NCI-H345 treated with DMSO at 0.1 percent for 48 hours (cell line): ENCODE measurements at regions not wholly inside any gene's neighbourhood (a gene's known extent, or its start where the extent isn't known, plus 50 kb on each side); places are given as distances from the start of the nearest gene placed in this dataset.
"Not testable (repeated sequence)": the region's sequence is repeated elsewhere in the genome, so short reads cannot be mapped to it uniquely, and the experiment has no call there.

Experiments used
- DNase-seq: peaks from one replicate; lab custom pipeline; 2025; ENCODE audit not compliant: unreplicated experiment; lab: John Stamatoyannopoulos, UW

DNA sequence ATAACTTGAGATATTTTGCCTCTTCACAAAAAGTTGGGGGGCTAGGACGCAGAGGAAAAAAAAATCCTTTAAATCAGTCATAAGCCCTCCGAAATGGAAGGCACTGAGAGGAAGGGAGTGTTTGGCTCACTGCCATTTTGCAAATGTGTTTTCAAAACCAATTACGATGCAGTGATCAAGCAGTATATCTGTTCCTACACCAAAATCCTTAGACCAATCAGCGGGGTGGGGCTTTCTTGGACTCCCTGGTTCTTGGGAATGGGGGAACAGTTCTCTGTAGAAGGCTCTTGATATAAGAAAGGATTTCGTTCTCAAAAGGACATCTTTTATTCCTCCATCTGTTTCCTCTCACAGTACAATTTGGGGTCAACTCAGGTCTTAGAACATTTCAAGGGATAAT lies 478.6 kb upstream of the JARID2 start:
- no peak for DNase-seq

DNA sequence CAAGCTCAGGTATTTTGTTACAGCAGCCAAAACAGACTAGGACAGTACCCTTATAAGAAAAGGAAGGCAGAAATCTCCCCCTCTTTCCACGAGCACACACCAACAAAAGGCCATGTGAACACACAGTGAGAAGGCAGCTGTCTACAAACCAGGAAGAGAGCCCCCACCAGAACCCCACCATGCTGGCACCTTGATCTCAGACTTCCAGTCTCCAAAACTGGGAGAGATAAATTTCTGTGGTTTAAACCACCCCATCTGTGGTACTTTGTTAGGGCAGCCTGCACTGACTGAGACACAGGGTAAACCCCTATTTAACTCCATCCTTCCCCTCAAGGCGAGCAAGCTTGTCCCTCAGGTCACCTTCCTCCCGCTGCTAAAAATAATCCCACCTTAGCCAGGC lies 475.8 kb upstream of the JARID2 start:
- no peak for DNase-seq

DNA sequence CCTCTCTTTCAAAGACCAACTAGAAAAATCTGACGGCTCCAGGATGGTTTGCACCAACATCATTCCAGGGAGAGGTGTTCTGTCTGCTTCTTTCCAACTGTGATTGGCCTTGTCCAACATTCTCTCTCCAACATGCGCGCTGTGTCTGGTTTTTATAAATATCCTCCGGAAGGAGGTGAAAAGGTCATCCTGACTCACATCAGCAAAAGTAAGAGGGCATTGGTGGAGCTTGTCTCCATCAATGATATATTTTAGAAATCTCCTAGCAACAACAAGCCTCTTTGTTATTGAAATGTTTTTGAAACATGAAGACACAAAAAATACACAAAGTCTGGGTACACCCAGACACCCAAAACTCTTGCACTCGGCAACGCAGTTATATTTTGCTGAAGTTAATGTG lies 475.3 kb upstream of the JARID2 start:
- DNase-seq: no peak

DNA sequence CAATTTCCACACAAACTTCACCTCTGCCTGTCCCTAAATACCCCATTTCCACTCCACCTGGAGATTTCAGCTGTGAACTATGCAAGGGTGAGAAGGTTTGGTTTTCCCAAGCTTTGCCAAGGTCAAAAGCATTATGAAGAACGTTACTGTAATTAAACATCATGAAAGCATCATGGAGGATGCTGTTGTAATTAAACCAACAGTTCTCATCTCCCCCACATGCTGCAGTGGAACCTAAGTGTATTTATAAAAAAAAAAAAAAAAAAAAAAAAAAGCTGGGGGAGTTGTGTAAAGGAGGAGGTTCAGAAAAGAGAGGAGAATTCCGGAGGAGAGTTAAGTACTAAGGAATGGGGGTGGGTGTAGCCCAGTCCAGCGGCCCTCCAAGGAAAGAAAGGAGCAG lies 474.9 kb upstream of the JARID2 start:
- DNase-seq: no peak

DNA sequence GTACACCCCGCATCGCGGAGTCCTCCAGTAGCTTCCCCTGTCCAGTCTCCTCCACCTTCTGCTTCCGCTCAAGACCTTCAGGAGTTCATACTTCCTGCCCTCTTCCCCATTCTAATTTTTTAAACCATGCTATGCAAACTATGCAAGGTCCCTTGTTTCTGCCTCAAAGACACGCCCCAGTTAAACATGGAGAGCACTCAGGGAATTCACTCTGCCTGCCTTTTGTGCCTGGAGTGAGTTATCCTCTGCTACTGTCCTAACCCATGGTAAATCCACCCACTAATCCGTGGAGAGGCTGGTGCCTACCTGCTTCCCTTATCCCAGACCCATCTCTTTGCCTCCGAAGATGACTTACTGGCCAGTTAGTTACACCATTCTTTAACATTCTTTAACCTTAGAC lies 473.7 kb upstream of the JARID2 start:
- no peak for DNase-seq

DNA sequence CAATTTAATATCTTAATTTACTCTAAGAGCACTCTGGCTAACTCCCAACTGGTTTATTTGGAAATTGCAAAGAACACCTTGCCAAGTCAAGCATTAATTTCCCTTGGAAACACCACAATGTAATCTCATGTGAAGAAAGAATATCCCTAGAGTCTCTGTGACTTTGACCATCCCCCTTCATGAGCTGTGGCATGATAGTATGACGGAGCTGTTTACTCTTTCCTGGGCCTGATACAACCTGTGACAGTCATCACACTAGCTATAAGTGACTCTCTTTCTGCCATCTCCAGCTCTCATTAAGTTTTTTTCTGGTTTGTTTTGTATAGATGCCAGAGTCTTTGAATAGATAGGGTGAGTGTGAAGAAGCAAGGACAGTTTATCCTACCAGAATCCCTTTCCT lies 470.3 kb upstream of the JARID2 start:
- no peak for DNase-seq

DNA sequence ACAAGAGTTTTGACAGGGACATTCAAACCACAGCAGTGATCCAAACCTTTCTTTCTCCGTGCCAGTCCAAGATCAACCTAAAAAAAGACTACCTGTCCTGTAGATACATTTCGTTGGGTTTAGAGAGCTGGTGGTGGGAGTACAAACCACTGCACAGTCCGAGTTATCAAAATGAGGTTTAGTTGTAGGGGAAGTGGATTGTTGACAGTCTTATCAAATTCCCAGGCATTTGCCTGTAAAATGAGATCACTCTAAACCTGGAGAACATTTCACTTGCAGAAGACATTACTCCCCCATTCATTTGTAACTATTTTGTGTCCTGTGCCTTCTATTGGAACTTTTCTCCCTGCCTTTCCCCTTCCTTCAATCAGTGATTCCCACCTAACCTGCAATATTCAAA lies 469.6 kb upstream of the JARID2 start:
- no peak for DNase-seq

DNA sequence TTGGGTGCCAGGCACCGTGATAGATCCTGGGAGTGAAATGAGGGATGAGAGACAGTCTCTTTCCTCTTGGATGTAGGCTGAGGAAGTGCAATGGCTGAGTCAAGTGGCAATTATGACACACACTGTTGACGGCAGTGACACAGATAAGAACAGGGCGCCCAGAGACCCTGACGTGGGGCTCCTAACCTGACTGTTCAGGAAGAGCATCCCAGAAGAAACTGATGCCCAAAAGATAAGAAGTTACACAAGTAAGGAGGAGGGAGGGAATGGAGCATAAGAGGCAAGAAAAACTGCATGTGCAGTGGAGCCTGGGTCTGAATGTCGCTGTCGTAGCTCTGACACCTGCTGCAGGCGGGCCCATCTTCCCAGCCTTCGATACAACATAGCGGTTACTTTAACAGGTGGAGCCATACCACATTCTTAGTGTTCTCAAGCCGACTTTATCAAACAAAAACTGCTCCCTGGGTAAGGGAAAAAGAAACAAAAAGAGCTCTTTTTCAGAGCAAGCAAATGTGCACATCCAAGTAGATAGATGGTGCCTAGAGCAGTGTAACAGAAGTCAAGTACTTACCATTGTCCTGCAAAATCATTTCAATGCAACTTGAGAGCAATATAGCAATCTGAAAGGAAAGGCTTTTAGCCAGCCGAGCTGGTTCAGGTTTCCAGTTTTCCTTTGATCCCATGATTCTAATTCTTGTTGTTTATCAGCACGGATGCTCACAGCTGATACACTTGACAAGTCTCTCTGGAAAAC lies 463.9 kb upstream of the JARID2 start:
- DNase-seq: no peak

DNA sequence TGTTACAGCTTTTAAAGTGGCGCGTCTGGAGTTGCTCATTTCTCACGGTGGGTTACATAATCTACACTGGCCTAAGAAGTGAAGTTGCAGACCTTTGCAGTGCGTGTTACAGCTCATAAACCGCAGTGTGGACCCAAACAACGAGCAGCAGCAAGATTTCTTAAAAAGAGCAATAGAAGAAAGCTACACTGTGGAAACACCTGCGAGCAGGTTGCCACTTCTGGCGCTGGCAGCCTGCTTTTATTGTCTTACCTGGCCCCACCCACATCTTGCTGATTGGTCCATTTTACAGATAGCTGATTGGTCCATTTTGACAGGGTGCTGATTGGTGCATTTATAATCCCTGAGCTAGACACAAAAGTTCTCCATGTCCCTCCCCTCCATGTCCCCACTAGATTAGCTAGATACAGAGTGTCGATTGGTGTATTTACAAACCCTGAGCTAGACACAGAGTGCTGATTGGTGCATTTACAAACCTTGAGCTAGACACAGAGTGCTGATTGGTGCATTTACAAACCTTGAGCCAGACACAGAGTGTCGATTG lies 462.9 kb upstream of the JARID2 start:
- DNase-seq: not testable (repeated sequence)

DNA sequence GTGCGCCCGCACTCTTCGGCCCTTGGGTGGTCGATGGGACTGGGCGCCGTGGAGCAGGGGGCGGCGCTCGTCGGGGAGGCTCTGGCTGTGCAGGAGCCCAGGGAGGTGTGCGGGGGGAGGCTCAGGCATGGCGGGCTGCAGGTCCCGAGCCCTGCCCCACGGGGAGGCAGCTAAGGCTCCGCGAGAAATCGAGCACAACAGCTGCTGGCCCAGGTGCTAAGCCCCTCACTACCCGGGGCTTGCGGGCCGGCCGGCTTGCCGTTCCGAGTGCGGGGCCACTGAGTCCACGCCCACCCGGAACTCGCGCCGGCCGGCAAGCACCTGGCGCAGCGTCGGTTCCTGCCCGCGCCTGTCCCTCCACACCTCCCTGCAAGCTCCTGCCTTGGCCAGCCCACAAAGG lies 462.3 kb upstream of the JARID2 start:
- no peak for DNase-seq

DNA sequence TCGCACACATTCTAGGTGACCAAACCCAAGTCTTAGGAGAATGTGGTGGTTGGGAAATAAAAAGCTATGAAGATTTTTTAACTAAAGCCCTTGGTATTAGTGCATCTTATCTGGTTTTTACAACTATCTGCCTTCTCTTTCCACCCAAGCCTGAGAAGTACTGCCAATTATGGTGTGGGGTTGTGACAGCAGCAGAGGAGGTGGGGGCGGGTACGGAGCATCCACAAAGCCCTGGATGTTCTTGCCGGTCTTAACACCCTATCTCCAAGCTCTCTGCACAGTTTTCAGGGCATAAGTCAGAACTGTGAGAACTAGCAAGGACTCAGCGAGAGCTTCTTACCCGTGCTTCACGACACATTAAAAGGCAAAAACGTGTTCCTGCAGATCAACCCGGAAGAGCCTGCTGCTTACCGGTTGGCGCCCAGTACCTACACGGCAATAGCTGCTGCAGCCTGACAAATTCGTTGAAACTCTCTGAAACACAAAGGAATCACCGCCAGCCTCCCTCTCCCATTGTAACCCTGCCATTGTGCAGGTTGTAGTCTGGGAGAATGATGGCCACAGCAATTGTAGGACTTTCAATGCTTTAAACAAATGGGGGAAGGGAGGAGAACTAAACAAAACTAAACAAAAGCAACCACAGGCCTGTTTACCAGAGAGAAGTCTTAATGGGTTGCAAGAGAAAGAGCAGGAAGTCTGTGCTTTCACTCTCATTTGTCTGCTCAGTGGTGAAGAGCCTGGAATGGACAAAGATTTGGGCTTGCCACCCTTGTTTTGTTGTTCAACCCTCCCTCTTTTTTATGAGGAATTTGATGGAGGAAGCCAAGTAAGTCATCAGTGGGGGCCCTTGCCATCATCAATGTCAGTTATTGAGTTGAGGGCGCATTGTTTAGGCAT lies 461.0 kb upstream of the JARID2 start:
- peak; percentile 34 for DNase-seq

DNA sequence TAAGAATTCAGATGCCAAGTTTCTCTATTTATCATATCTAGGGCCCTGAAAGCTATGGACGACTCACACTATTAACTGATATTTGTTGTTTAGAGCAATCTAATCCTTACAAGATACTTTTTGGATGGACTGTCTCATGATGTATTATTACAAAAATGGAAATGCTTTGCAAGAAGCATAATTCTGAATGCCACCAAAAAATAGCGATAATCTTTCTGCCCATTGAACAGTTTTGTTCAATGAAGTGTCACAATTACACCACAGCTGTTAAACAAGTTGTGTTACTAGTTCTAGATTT lies 460.4 kb upstream of the JARID2 start:
- DNase-seq: no peak

DNA sequence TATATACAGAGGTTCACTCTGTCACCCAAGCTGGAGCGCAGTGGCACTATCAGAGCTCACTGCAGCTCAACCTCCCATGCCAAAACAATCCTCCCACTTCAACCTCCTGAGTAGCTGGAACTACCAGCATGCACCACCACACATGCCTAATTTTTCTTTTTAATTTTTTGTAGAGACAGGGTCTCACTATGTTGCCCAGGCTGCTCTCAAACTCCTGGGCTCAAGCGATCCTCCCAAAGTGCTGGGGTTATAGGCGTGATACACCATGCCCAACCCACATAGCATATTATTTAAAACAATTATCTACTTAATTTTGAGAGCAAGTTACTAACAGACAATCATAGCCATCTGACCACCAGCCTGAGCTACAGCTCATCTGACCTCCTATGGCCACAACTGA lies 459.9 kb upstream of the JARID2 start:
- no peak for DNase-seq

DNA sequence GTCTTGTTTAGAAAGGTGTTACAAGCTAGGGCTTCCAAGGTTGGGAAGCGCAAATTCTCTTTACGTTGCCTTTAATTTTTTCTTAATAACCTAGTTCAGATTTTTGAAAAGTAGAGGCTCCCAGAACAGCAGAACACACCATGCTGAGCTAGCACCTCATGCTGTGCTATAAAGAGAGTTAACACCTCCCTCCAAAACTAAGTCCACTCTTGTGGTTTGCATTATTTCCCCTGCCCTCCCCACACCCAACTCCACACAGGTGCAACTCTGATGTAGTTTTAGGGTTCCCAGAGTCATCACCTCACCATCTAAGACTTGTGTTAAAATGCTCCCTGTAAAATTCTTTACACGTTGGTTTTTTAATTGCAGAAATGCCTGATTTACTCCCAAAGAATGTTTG lies 459.4 kb upstream of the JARID2 start:
- no peak for DNase-seq

DNA sequence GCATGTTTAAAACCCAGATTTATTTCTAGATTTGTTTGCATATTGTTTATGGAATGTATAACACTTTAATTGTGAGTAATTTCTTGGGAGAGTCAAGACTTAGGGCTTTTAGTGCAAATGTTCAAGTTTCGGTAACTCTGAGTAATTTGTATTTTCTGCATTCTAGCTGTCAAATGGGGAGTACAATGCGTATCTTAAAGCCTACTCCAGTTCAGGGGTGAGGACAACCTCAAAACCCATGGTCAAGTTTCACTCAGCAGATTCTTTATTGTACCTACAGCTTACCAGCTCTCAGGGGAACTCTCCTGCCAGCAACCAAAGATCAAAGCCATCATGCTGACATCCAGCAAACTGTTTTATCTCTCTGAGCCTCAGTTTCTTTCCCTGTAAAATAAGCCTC lies 458.6 kb upstream of the JARID2 start:
- no peak for DNase-seq

DNA sequence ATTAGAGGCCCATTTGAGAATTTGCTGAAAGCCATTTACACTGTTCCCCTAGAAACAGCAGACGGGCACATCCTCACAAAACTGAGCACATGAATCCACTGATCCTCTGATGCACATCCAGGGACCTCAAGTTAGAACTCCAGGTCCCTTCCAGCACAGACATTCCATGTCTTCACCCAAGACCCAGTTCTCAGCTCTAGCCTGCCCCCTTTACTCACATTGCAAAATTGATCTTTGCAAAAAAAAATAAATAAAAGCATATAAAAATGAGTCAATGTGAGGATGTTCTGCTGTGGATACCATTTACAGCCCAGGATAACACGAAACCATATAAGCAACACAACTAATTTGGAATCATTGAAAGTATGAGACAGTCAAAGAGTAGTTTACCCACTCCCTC lies 458.2 kb upstream of the JARID2 start:
- no peak for DNase-seq

DNA sequence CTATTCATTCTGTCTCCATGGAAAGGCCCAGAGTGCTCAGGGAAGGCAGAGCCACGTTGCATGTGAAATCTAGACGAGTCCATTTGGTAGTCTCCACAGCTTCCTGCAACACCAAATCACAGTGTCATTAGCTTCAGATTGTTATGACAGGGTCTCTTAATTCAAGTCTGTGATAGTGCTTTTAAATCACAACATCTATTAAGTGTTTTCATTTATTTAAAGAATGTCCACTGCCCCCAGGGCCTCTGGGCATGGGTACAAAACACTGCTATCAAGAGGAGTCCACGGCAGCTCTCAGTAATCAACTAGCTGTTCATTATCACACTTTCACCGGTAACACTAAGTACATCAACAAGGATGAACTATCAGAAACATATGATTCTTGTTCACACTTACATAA lies 455.9 kb upstream of the JARID2 start:
- no peak for DNase-seq

DNA sequence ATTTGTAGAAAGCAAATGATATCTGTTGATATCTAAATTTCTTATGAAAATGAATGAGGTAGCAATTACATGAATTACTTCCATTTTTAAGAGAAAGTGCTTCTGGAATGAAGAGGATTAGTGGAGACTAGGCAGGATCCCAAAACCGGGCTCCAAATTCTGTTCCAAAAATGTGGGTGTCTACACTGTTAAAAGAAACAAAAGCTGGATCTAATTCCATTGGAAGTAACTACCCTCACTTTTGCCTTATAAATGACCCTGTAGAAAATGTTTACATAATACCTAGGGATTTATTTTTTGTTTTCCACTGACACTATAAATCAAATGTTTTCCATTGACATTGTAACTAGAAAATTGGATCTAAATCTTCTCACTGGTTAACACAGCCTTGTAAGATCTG lies 454.9 kb upstream of the JARID2 start:
- no peak for DNase-seq

DNA sequence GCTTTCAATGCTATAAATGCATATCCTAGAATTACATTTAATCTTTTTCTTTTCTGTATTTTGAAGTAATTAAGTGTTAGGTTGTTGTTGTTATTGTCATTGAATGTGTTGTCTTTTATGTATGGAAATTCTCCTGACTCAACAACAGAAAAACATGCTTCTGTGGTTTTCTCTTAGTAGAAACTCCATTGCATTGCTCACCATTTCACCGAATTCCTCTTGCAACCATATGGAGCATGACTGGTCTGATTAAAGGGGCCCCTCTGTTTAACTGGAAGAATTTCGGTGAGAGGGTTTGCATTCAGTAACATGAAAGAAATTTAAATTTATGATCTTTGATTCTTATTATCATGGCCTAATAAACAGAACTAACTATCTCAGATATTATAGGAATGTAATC lies 454.3 kb upstream of the JARID2 start:
- no peak for DNase-seq

DNA sequence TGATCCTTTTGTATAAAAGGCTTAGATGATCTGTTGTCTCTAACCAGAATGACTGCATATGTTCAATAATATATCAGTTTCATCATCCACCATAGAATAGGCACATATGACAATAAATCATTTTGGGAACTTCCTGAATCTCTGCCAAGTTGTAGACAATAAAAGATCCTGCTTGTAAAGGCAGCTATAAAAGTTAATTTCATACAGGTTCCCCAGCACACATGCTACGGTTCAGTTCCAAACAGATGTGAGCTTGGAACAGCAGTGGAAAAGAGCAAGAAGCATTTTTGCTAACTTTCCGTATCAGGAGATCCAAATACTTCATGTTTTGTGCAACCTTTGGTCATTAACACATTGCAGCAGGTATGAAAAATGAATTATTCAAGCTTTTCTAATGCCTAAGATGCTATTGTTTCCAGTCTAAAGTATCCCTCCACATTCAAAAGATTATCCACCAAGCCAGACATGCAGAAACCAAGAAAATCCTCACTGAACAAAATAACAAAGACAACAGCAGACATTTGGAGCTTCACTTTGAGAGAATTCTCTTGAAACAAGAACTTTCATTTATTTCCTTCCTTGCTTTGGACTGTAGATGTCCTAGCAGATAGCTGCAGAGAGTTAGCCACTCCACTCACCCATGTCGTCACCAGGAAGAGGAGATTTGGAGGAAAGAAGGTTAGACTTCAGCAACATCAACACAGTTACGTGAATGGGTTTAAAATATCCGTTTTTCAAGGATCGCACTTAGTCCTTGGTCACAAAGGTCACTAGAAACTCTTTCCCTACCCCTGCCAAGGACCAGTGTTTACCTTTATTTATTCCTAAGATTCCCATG lies 453.5 kb upstream of the JARID2 start:
- no peak for DNase-seq

DNA sequence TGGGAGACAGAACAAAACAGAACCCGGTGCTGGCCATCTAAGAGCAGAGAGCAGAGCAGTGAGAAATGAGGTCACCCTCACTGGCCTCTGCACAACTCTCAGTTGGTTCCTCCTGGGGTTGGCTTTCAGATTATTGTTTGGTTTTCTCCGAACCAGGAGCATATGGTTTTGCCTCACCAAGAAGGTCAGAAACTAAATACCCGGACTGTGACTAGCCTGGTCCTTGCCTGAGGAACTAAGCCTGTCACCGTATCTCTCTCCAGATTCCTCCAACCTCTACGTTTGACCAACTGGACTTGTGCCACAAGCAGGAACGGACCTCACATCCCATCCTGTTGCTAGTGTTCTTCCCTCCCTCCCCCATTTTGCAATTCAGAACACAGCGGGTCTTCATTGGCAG lies 450.4 kb upstream of the JARID2 start:
- DNase-seq: no peak
